PFSK-1 (cell line): ENCODE measurements at regions not wholly inside any gene's neighbourhood (a gene's known extent, or its start where the extent isn't known, plus 50 kb on each side); places are given as distances from the start of the nearest gene placed in this dataset.

Experiments
- FOXP2 ChIP-seq: optimal IDR thresholded peaks from 2 replicates; pipeline ENCODE3; 2011; ENCODE audit warnings: borderline replicate concordance, control low read depth, inconsistent platforms; ENCODE audit not compliant: insufficient read depth; ENCODE audit errors: extremely low read length, extremely low read depth
- POLR2AphosphoS5 ChIP-seq: IDR thresholded peaks from 2 replicates; pipeline ENCODE4 v1.6.1; 2012; ENCODE audit warnings: low read depth, mild to moderate bottlenecking, control low read depth, low read length, moderate library complexity
- SIN3A ChIP-seq: IDR thresholded peaks from 2 replicates; pipeline ENCODE4 v1.6.1; 2012; ENCODE audit warnings: mild to moderate bottlenecking, low read length, moderate library complexity, borderline replicate concordance; ENCODE audit not compliant: insufficient read depth
- TAF1 ChIP-seq: IDR thresholded peaks from 2 replicates; pipeline ENCODE4 v1.6.1; 2012; ENCODE audit warnings: low read length, control low read depth, borderline replicate concordance; ENCODE audit not compliant: insufficient read depth

DNA sequence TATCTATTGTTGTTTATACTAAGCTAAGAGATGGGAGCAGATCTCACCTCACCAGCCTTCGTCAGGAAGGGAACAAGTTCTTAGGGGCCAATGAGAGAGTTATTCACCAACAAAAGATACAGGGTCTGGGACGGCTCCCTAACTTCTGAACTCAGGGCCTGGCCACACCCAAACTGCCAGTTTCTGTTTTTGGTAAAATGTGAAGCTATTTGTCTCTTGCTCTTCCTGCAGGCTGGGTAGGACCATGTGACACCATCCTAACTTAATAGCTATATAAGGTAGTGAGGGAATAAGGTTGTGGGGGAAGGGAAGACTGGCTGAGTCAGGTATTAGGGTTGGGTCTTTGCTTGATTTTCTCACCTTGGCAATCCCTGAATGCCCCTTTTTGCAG is 480.5 kb downstream of the KDM4C start:
- no peak for TF ChIP-seq FOXP2
- no peak for TF ChIP-seq TAF1
- no peak for TF ChIP-seq SIN3A
- TF ChIP-seq POLR2AphosphoS5 = no peak
